Astrocyte (in vitro differentiated cells and primary cell): ENCODE measurements at regions not wholly inside any gene's neighbourhood (a gene's known extent, or its start where the extent isn't known, plus 50 kb on each side); places are given as distances from the start of the nearest gene placed in this dataset.

Experiments used
- DNase-seq: peaks from one replicate; pipeline ENCODE4 v3.0.0-alpha.2; 2010; ENCODE audit warnings: low read depth
- FAIRE-seq: peaks from 2 replicates; lab custom pipeline; 2011; peaks lifted over from hg19 to GRCh38; lab: Jason Lieb, UNC
- H2AFZ ChIP-seq: 2 replicates; pipeline ENCODE4 v1.6.0; 2012; ENCODE audit warnings: low read depth, low read length, inconsistent platforms
- H3K27ac ChIP-seq: 2 replicates; pipeline ENCODE4 v1.5.1; 2011; ENCODE audit warnings: low read depth, low read length, inconsistent platforms
- H3K27me3 ChIP-seq: 2 replicates; pipeline ENCODE4 v1.6.0; 2011; ENCODE audit warnings: low read length, inconsistent platforms; ENCODE audit not compliant: insufficient read depth
- H3K36me3 ChIP-seq: 2 replicates; pipeline ENCODE4 v1.5.1; 2011; ENCODE audit warnings: low read length, inconsistent platforms; ENCODE audit not compliant: insufficient read depth
- H3K4me1 ChIP-seq: 2 replicates; pipeline ENCODE4 v1.5.1; 2011; ENCODE audit warnings: low read length, inconsistent platforms; ENCODE audit not compliant: insufficient read depth
- H3K4me2 ChIP-seq: 2 replicates; pipeline ENCODE4 v1.6.0; 2012; ENCODE audit warnings: low read length, inconsistent platforms
- H3K4me3 ChIP-seq: 2 replicates; pipeline ENCODE4 v1.5.1; 2011; ENCODE audit warnings: low read depth, mild to moderate bottlenecking, low read length, inconsistent platforms; ENCODE audit not compliant: insufficient read depth
- H3K79me2 ChIP-seq: 2 replicates; pipeline ENCODE4 v1.6.0; 2012; ENCODE audit warnings: mild to moderate bottlenecking, low read length, inconsistent platforms; ENCODE audit not compliant: insufficient read depth
- H3K9ac ChIP-seq: 2 replicates; pipeline ENCODE4 v1.6.0; 2012; ENCODE audit warnings: mild to moderate bottlenecking, low read length, inconsistent platforms
- H3K9me3 ChIP-seq: 2 replicates; pipeline ENCODE4 v1.5.1; 2012; ENCODE audit warnings: low read depth, mild to moderate bottlenecking, low read length, inconsistent platforms; ENCODE audit not compliant: insufficient read depth
- H4K20me1 ChIP-seq: 2 replicates; pipeline ENCODE4 v1.6.0; 2012; ENCODE audit warnings: low read length, inconsistent platforms; ENCODE audit not compliant: insufficient read depth
- H3K27ac Mint-ChIP-seq: one replicate; pipeline ENCODE4 v1.8.0; 2021; ENCODE audit warnings: mild to moderate bottlenecking, mixed read lengths; ENCODE audit not compliant: unreplicated experiment
- H3K27me3 Mint-ChIP-seq: one replicate; pipeline ENCODE4 v1.8.0; 2021; ENCODE audit warnings: low read depth, mixed read lengths; ENCODE audit not compliant: unreplicated experiment
- H3K36me3 Mint-ChIP-seq: one replicate; pipeline ENCODE4 v1.8.0; 2021; ENCODE audit warnings: low read depth, mixed read lengths; ENCODE audit not compliant: unreplicated experiment
- H3K4me1 Mint-ChIP-seq: one replicate; pipeline ENCODE4 v1.8.0; 2021; ENCODE audit warnings: low read depth, mixed read lengths; ENCODE audit not compliant: unreplicated experiment
- H3K4me3 Mint-ChIP-seq: one replicate; pipeline ENCODE4 v1.8.0; 2021; ENCODE audit warnings: mild to moderate bottlenecking, moderate library complexity, mixed read lengths; ENCODE audit not compliant: unreplicated experiment
- H3K9me3 Mint-ChIP-seq: one replicate; pipeline ENCODE4 v1.8.0; 2021; ENCODE audit warnings: mild to moderate bottlenecking, mixed read lengths; ENCODE audit not compliant: unreplicated experiment
- EZH2 ChIP-seq: IDR thresholded peaks from 2 replicates; pipeline ENCODE4 v1.6.1; 2012; ENCODE audit warnings: mild to moderate bottlenecking, low read length, inconsistent platforms; ENCODE audit not compliant: insufficient read depth
- TF ChIP-seq, protein P1 (sequence below): IDR thresholded peaks from 2 replicates; pipeline ENCODE4 v1.5.1; 2011; ENCODE audit warnings: low read depth, mild to moderate bottlenecking, inconsistent platforms, low read length, moderate library complexity; ENCODE audit not compliant: insufficient read depth

DNA sequence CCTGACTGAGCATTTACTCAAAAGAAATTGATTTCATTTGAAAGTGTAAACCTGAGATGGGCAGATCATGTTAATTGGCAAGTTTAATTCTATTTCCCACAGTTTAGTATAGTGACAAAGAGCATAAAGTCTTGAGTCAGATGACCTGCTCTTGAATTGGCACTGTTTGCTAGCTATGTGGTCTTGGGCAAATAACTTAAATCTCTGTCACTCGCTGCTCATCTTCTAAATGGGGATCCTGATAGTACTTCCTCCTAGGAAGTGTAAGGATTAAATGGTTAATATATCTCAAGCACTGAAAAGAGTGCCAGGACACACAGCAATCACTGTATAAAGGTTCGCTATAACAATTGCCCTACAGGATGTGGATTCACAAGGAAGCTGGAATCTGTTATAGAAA lies 242.8 kb upstream of the JADE1 start:
- no peak for FAIRE-seq
- H4K20me1 ChIP-seq = no peaks in the 10 kb centered on the region
- Mint-ChIP-seq H3K27me3 (no peaks in the 10 kb centered on the region), H3K36me3 (peaks cover 1% of the 10 kb centered on the region), H3K9me3 (peaks cover 3% of the 10 kb centered on the region), H3K4me3 (no peak overlapping the region), H3K4me1 (peaks cover 53% of the 10 kb centered on the region), H3K27ac (no peak overlapping the region)
- TF ChIP-seq, protein P1, sequence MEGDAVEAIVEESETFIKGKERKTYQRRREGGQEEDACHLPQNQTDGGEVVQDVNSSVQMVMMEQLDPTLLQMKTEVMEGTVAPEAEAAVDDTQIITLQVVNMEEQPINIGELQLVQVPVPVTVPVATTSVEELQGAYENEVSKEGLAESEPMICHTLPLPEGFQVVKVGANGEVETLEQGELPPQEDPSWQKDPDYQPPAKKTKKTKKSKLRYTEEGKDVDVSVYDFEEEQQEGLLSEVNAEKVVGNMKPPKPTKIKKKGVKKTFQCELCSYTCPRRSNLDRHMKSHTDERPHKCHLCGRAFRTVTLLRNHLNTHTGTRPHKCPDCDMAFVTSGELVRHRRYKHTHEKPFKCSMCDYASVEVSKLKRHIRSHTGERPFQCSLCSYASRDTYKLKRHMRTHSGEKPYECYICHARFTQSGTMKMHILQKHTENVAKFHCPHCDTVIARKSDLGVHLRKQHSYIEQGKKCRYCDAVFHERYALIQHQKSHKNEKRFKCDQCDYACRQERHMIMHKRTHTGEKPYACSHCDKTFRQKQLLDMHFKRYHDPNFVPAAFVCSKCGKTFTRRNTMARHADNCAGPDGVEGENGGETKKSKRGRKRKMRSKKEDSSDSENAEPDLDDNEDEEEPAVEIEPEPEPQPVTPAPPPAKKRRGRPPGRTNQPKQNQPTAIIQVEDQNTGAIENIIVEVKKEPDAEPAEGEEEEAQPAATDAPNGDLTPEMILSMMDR = no peak
- TF ChIP-seq EZH2 = no peak
- H3K27ac ChIP-seq = peak overlapping the region; percentile 4
- H3K9me3 ChIP-seq = no peaks in the 10 kb centered on the region
- H3K27me3 ChIP-seq = no peaks in the 10 kb centered on the region
- H2AFZ ChIP-seq = no peak overlapping the region
- H3K36me3 ChIP-seq = no peaks in the 10 kb centered on the region
- H3K4me2 ChIP-seq = no peak overlapping the region
- peaks cover 33% of the 10 kb centered on the region for H3K4me1 ChIP-seq
- H3K79me2 ChIP-seq = no peaks in the 10 kb centered on the region
- H3K4me3 ChIP-seq = no peak overlapping the region
- DNase-seq = peak; percentile 51
- peak overlapping the region; percentile 4 for H3K9ac ChIP-seq

DNA sequence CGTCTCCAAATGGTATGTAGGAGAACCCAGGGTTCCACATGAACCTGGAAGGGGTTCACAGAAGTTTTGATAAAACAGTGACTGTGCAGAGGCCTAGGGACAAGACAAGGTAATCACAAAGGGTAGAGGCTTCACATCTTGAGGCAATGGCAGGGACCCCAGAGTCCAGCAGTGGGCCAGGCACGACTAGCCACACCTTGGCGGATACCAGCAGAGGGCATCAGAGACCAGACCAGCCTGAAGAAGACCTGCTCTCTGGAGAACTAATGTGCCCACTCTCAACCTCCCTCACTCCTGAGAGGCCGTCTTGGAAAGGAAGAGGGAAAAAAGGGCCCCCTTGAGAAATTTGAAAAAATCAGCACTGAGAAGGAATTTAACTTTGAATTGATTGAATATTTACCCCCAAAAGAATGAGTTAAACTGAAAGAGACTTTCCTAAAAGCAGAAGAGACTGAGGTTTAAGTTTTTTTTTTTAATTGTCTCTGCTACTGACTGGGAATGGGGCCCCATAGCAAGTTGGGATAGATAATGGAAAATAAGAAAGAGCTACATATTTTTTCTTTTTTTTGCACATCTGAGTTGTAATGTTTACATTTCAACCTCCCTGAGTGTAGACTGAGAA lies 243.8 kb upstream of the JADE1 start:
- FAIRE-seq = no peak
- Histone ChIP-seq H3K9ac (no peak overlapping the region), H4K20me1 (no peaks in the 10 kb centered on the region), H3K79me2 (no peaks in the 10 kb centered on the region), H2AFZ (no peak overlapping the region), H3K27ac (no peak overlapping the region), H3K27me3 (no peaks in the 10 kb centered on the region), H3K4me2 (no peak overlapping the region), H3K4me1 (peaks cover 23% of the 10 kb centered on the region), H3K36me3 (no peaks in the 10 kb centered on the region), H3K9me3 (no peaks in the 10 kb centered on the region), H3K4me3 (no peak overlapping the region)
- Mint-ChIP-seq H3K36me3 (peaks cover 1% of the 10 kb centered on the region), H3K4me1 (peaks cover 49% of the 10 kb centered on the region), H3K4me3 (no peak overlapping the region), H3K27me3 (no peaks in the 10 kb centered on the region), H3K9me3 (peaks cover 3% of the 10 kb centered on the region), H3K27ac (peak overlapping the region; percentile 59)
- no peak for DNase-seq
- TF ChIP-seq EZH2 = no peak
- TF ChIP-seq, protein P1 = peak; percentile 16

DNA sequence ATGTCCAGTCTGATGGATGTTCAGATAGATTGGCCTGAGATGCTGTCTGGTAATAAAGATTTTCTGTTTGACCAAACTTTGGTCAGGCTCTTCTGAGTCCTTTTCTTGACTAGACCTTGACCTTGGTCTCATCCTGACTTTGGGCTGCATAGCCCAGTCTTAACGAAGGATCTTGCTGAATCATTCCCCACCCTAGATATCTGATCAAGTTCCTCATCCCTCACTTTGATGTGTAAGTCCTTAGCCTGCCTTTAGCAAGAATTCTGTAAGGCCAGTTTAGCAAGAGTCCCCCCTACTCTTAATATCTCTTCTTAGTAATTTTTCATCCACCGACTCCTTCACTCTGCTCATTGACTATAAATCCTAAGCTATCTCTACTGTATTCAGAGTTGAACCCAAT lies 244.4 kb upstream of the JADE1 start:
- H2AFZ ChIP-seq = no peak overlapping the region
- no peaks in the 10 kb centered on the region for H3K36me3 ChIP-seq
- TF ChIP-seq, protein P1 = no peak
- TF ChIP-seq EZH2 = no peak
- Mint-ChIP-seq H3K4me1 (peaks cover 43% of the 10 kb centered on the region), H3K4me3 (no peak overlapping the region), H3K36me3 (peaks cover 1% of the 10 kb centered on the region), H3K27me3 (no peaks in the 10 kb centered on the region), H3K27ac (peak overlapping the region; percentile 59), H3K9me3 (peaks cover 3% of the 10 kb centered on the region)
- H3K4me2 ChIP-seq = no peak overlapping the region
- no peaks in the 10 kb centered on the region for H3K79me2 ChIP-seq
- no peak for FAIRE-seq
- peak overlapping the region; percentile 25 for H3K27ac ChIP-seq
- peaks cover 18% of the 10 kb centered on the region for H3K4me1 ChIP-seq
- H4K20me1 ChIP-seq = no peaks in the 10 kb centered on the region
- no peak overlapping the region for H3K4me3 ChIP-seq
- no peaks in the 10 kb centered on the region for H3K9me3 ChIP-seq
- H3K27me3 ChIP-seq = no peaks in the 10 kb centered on the region
- no peak overlapping the region for H3K9ac ChIP-seq
- DNase-seq = no peak
